ENCODE measurements at regions not wholly inside any gene's neighbourhood (a gene's known extent, or its start where the extent isn't known, plus 50 kb on each side); places are given as distances from the start of the nearest gene placed in this dataset.

DNA sequence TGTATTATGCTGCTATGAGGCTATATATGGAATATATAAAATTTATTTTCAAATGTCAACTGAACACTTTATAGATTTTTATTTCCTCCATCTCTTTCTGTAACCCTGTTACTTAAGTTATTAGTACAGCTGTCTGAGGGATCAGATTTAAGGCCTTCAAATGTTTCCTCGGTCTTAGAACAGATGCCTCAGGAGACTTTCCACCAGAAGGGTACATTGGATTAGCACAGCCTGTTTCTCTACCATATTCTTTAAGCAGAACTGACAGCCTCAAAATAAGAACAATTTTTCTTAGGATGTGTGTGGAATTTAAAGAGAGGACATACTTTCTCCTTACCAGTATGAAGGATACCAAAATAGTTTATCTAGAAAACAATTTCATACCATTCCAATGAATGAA, 53.0 kb upstream of the HGF start:
- no peak for DNase-seq (ENCODE audit: low read depth)
- TF ChIP-seq, protein P1, sequence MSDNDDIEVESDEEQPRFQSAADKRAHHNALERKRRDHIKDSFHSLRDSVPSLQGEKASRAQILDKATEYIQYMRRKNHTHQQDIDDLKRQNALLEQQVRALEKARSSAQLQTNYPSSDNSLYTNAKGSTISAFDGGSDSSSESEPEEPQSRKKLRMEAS (IDR thresholded peaks at IDR 0.05; ENCODE audit: low read depth, low read length): no peak
- TF ChIP-seq MYC (IDR thresholded peaks at IDR 0.05; ENCODE audit: low read depth, low read length) (no peak), POLR2A (IDR thresholded peaks at IDR 0.05; ENCODE audit: extremely low read depth, insufficient read length) (no peak)
- TF ChIP-seq, protein P2, sequence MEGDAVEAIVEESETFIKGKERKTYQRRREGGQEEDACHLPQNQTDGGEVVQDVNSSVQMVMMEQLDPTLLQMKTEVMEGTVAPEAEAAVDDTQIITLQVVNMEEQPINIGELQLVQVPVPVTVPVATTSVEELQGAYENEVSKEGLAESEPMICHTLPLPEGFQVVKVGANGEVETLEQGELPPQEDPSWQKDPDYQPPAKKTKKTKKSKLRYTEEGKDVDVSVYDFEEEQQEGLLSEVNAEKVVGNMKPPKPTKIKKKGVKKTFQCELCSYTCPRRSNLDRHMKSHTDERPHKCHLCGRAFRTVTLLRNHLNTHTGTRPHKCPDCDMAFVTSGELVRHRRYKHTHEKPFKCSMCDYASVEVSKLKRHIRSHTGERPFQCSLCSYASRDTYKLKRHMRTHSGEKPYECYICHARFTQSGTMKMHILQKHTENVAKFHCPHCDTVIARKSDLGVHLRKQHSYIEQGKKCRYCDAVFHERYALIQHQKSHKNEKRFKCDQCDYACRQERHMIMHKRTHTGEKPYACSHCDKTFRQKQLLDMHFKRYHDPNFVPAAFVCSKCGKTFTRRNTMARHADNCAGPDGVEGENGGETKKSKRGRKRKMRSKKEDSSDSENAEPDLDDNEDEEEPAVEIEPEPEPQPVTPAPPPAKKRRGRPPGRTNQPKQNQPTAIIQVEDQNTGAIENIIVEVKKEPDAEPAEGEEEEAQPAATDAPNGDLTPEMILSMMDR (IDR thresholded peaks at IDR 0.05; ENCODE audit: low read depth, low read length): no peak

DNA sequence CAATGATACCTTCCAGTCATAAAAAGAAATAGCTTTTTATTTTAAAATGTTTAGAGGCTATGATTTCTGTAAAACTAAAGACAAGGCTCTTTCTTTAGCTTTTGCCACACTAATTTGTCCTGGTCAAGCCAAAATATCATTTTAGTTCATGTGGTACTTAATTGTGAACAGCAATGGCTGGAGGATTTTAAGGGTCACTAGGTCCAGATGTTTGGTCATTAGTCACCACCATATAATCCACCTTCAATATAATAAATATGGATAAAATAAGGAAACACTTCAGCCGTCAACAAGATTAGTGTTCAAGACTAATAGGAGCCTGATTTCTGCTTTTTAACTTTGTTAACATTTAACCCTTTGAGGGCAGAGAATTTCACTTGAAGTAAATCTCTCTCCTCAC, 50.0 kb upstream of the HGF start:
- H3K4me3 ChIP-seq (ENCODE audit: low read depth, low read length): no peak overlapping the region
- TF ChIP-seq POLR2A (IDR thresholded peaks at IDR 0.05; ENCODE audit: extremely low read depth, insufficient read length): no peak
- no peak for TF ChIP-seq MYC (IDR thresholded peaks at IDR 0.05; ENCODE audit: low read depth, low read length)
- TF ChIP-seq, protein P1 (IDR thresholded peaks at IDR 0.05; ENCODE audit: low read depth, low read length): no peak
- TF ChIP-seq, protein P2 (IDR thresholded peaks at IDR 0.05; ENCODE audit: low read depth, low read length): no peak
- no peak for DNase-seq (ENCODE audit: low read depth)

More for the DNA sequence above, 53.0 kb upstream of the HGF start:
- no peak overlapping the region for H3K4me3 ChIP-seq (ENCODE audit: low read depth, low read length)

All from NB4 (cell line).